SK-N-SH treated with all-trans-retinoic acid at 6 μM for 48 hours (cell line): ENCODE measurements at regions not wholly inside any gene's neighbourhood (a gene's known extent, or its start where the extent isn't known, plus 50 kb on each side); places are given as distances from the start of the nearest gene placed in this dataset.
"Not testable (repeated sequence)": the region's sequence is repeated elsewhere in the genome, so short reads cannot be mapped to it uniquely, and the experiment has no call there.

Experiments
- ATAC-seq: fragments of 200-7000 bp; cut with Tn5 transposase; 3 replicates; pipeline ENCODE4 v1.9.1; 2020; ENCODE audit warnings: mild to moderate bottlenecking, moderate library complexity
- ARNTL ChIP-seq: fragments of 450-650 bp; formaldehyde crosslinking; IDR thresholded peaks from 2 replicates; pipeline ENCODE4 v1.5.0; 2020; ENCODE audit warnings: low read depth, mild to moderate bottlenecking, moderate library complexity, borderline replicate concordance
- BACH2 ChIP-seq: fragments of 250-450 bp; sonication (Bioruptor Pico); IDR thresholded peaks from 2 replicates; pipeline ENCODE4 v1.9.0; 2021; ENCODE audit warnings: mild to moderate bottlenecking, borderline replicate concordance
- CREB5 ChIP-seq: fragments of 250-450 bp; sonication (Bioruptor Pico); IDR thresholded peaks from 2 replicates; pipeline ENCODE4 v1.5.1; 2020; ENCODE audit warnings: low read depth, mild to moderate bottlenecking, moderate library complexity
- CSDC2 ChIP-seq: fragments of 250-450 bp; sonication (Bioruptor Pico); IDR thresholded peaks from 2 replicates; pipeline ENCODE4 v1.5.0; 2020; ENCODE audit warnings: mild to moderate bottlenecking, moderate library complexity
- ESRRG ChIP-seq: fragments of 250-450 bp; sonication (Bioruptor Pico); IDR thresholded peaks from 2 replicates; pipeline ENCODE4 v1.6.1; 2021; ENCODE audit warnings: mild to moderate bottlenecking
- GLIS3 ChIP-seq: fragments of 250-450 bp; sonication (Bioruptor Pico); IDR thresholded peaks from 2 replicates; pipeline ENCODE4 v1.5.0; 2020; ENCODE audit warnings: mild to moderate bottlenecking, moderate library complexity
- ISL1 ChIP-seq: fragments of 250-450 bp; sonication (Bioruptor Pico); IDR thresholded peaks from 2 replicates; pipeline ENCODE4 v2.1.2; 2022; ENCODE audit warnings: mild to moderate bottlenecking, moderate library complexity
- OSR1 ChIP-seq: fragments of 250-450 bp; sonication (Bioruptor Pico); IDR thresholded peaks from 2 replicates; pipeline ENCODE4 v1.8.0; 2022; ENCODE audit warnings: moderate library complexity, mild to moderate bottlenecking, inconsistent platforms
- PATZ1 ChIP-seq: fragments of 250-450 bp; sonication (Bioruptor Pico); IDR thresholded peaks from 2 replicates; pipeline ENCODE4 v1.8.0; 2020; ENCODE audit warnings: mild to moderate bottlenecking, moderate library complexity, borderline replicate concordance
- POU6F1 ChIP-seq: fragments of 250-450 bp; sonication (Bioruptor Pico); IDR thresholded peaks from 2 replicates; pipeline ENCODE4 v1.8.0; 2021; ENCODE audit warnings: low read depth, mild to moderate bottlenecking, moderate library complexity, borderline replicate concordance
- RARB ChIP-seq: fragments of 250-450 bp; sonication (Bioruptor Pico); IDR thresholded peaks from 2 replicates; pipeline ENCODE4 v1.8.0; 2021; ENCODE audit warnings: mild to moderate bottlenecking, moderate library complexity
- SNAI2 ChIP-seq: fragments of 250-450 bp; sonication (Bioruptor Pico); IDR thresholded peaks from 2 replicates; pipeline ENCODE4 v1.5.0; 2020; ENCODE audit warnings: mild to moderate bottlenecking, moderate library complexity
- TCF4 ChIP-seq: fragments of 250-450 bp; sonication (Bioruptor Pico); IDR thresholded peaks from 2 replicates; pipeline ENCODE4 v1.8.0; 2021; ENCODE audit warnings: mild to moderate bottlenecking, moderate library complexity, borderline replicate concordance
- TOX ChIP-seq: fragments of 250-450 bp; sonication (Bioruptor Pico); IDR thresholded peaks from 2 replicates; pipeline ENCODE4 v1.8.0; 2021; ENCODE audit warnings: mild to moderate bottlenecking, moderate library complexity, borderline replicate concordance
- TSHZ2 ChIP-seq: fragments of 250-450 bp; sonication (Bioruptor Pico); IDR thresholded peaks from 2 replicates; pipeline ENCODE4 v1.5.0; 2020; ENCODE audit warnings: mild to moderate bottlenecking, moderate library complexity
- ZC3H10 ChIP-seq: fragments of 250-450 bp; sonication (Bioruptor Pico); IDR thresholded peaks from 2 replicates; pipeline ENCODE4 v1.5.1; 2021; ENCODE audit warnings: mild to moderate bottlenecking, moderate library complexity
- ZFP3 ChIP-seq: fragments of 250-450 bp; sonication (Bioruptor Pico); IDR thresholded peaks from 2 replicates; pipeline ENCODE4 v1.5.0; 2020; ENCODE audit warnings: mild to moderate bottlenecking, moderate library complexity
- ZFP30 ChIP-seq: fragments of 450-650 bp; formaldehyde crosslinking; IDR thresholded peaks from 2 replicates; pipeline ENCODE4 v1.5.0; 2022; ENCODE audit warnings: mild to moderate bottlenecking, moderate library complexity
- ZNF565 ChIP-seq: fragments of 450-650 bp; formaldehyde crosslinking; conservative IDR thresholded peaks from 2 replicates; pipeline ENCODE4 v1.5.0; 2020; ENCODE audit warnings: low read depth, mild to moderate bottlenecking, moderate library complexity
- ZNF70 ChIP-seq: fragments of 450-650 bp; formaldehyde crosslinking; IDR thresholded peaks from 2 replicates; pipeline ENCODE4 v1.5.0; 2020; ENCODE audit warnings: mild to moderate bottlenecking, moderate library complexity
- ZNF8 ChIP-seq: fragments of 450-650 bp; formaldehyde crosslinking; IDR thresholded peaks from 2 replicates; pipeline ENCODE4 v1.5.0; 2020; ENCODE audit warnings: mild to moderate bottlenecking, moderate library complexity

- no peak for ATAC-seq
- no peak for TF ChIP-seq ARNTL (CRISPR knock-in tag)
- no peak for TF ChIP-seq ZNF8
- no peak for TF ChIP-seq CREB5 (CRISPR knock-in tag)
- no peak for TF ChIP-seq GLIS3 (CRISPR knock-in tag)
- no peak for TF ChIP-seq OSR1 (CRISPR knock-in tag)
- TF ChIP-seq SNAI2 (CRISPR knock-in tag): no peak
- no peak for TF ChIP-seq ZFP3
- TF ChIP-seq POU6F1 (CRISPR knock-in tag): no peak
- no peak for TF ChIP-seq ZNF70 (CRISPR knock-in tag)
- TF ChIP-seq ZNF565 (CRISPR knock-in tag): no peak
- TF ChIP-seq ZC3H10 (CRISPR knock-in tag): no peak
- no peak for TF ChIP-seq ESRRG (CRISPR knock-in tag)
- TF ChIP-seq TOX (CRISPR knock-in tag): no peak
- no peak for TF ChIP-seq ISL1 (CRISPR knock-in tag)
- TF ChIP-seq PATZ1 (CRISPR knock-in tag): no peak
- TF ChIP-seq CSDC2 (CRISPR knock-in tag): no peak
Observed at GRCh38 chr7:131826960-131827359, 270.5 kb upstream of the PODXL start.

GRCh38 chr7:131823961-131824440 is 267.6 kb upstream of the PODXL start:
- not testable (repeated sequence) for ATAC-seq

DNA sequence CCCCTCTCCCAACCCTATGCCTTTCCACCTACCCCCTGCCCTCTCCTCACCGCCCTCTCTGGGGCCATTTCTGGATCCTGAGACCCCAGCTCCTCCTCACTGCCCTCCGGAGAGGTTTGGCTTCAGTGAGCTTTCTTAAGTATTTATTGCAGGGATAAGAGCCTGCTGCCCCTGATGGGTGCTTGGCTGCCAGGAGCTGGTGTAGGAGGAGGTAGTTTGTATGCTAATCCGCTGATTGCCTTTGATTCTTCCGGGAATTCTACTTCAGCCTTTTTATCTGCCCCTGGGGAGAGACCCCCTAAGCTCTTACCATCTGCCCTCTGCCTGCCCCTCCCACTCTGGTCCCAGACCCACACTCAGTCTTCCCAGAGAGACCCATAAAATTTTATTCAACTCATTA is 263.5 kb upstream of the PODXL start:
- TF ChIP-seq OSR1 (CRISPR knock-in tag): no peak
- no peak for TF ChIP-seq TSHZ2 (CRISPR knock-in tag)
- no peak for TF ChIP-seq ZNF70 (CRISPR knock-in tag)
- no peak for TF ChIP-seq ZFP3
- no peak for TF ChIP-seq PATZ1 (CRISPR knock-in tag)
- TF ChIP-seq POU6F1 (CRISPR knock-in tag): no peak
- no peak for TF ChIP-seq ZNF565 (CRISPR knock-in tag)
- no peak for TF ChIP-seq RARB (CRISPR knock-in tag)
- TF ChIP-seq BACH2 (CRISPR knock-in tag): no peak
- TF ChIP-seq ZNF8: no peak
- no peak for TF ChIP-seq TOX (CRISPR knock-in tag)
- TF ChIP-seq TCF4 (CRISPR knock-in tag): no peak
- TF ChIP-seq ZFP30 (CRISPR knock-in tag): no peak
- ATAC-seq: no peak; the same call in 2 of the 3 replicates
